Neural cell (in vitro differentiated cells): ENCODE measurements at regions not wholly inside any gene's neighbourhood (a gene's known extent, or its start where the extent isn't known, plus 50 kb on each side); places are given as distances from the start of the nearest gene placed in this dataset.

Experiments used
- EP300 ChIP-seq: fragments of 450-650 bp; conservative IDR thresholded peaks from 2 replicates; pipeline ENCODE4 v1.6.1; 2014; ENCODE audit warnings: antibody characterized with exemption, mild to moderate bottlenecking, moderate library complexity; ENCODE audit not compliant: poor library complexity, severe bottlenecking
- REST ChIP-seq: IDR thresholded peaks from 2 replicates; pipeline ENCODE4 v1.6.1; 2012; ENCODE audit warnings: borderline replicate concordance

DNA sequence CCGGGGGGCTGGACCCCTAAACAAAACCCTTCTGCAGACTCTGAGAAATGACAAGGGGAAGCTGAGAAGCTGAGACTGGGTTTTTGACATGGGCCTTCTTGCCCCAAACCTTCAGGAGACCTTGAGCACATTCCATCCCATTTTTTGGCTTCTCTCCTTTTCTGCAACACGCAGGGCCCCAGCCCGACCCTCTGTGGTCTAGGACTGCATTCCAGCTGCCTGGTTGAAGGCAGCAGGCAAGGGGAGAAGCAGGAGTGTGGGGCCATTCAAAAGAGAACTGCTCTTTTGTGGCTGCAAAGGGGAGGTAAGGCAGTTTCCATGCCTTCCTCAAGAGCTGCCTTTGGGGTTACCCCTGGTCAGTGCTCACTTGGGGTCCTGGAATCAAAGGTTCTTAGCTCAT is 263.0 kb downstream of the TLE3 start:
- TF ChIP-seq REST, result no peak
- no peak for TF ChIP-seq EP300
